AG04449 (cell line): ENCODE measurements at regions not wholly inside any gene's neighbourhood (a gene's known extent, or its start where the extent isn't known, plus 50 kb on each side); places are given as distances from the start of the nearest gene placed in this dataset.
"Not testable (repeated sequence)": the region's sequence is repeated elsewhere in the genome, so short reads cannot be mapped to it uniquely, and the experiment has no call there.

Experiments
- CTCF ChIA-PET: fragments of 350-600 bp; formaldehyde crosslinking; extraction: SDS; loops from one replicate; lab custom pipeline; 2021; ENCODE audit warnings: antibody characterized with exemption; lab: Yijun Ruan, JAX
- POLR2A ChIA-PET: fragments of 400-600, 350-600 bp; formaldehyde crosslinking; extraction: SDS; loops from one replicate; lab custom pipeline; 2020; ENCODE audit warnings: antibody characterized with exemption, inconsistent platforms; lab: Yijun Ruan, JAX
- DNase-seq: peaks from one replicate; pipeline ENCODE4 v3.0.0-alpha.2; 2010; ENCODE audit warnings: low read depth, low spot score
- H3K4me3 ChIP-seq: 2 replicates; pipeline ENCODE4 v1.5.1; 2011; ENCODE audit warnings: low read depth, mild to moderate bottlenecking, control low read depth, low read length
- TF ChIP-seq, protein P1 (sequence below): IDR thresholded peaks from one replicate; pipeline ENCODE4 v1.5.1; 2011; ENCODE audit warnings: mild to moderate bottlenecking, moderate library complexity, low read length, control low read depth, inconsistent platforms; ENCODE audit not compliant: insufficient read depth; ENCODE audit errors: missing control alignments

DNA sequence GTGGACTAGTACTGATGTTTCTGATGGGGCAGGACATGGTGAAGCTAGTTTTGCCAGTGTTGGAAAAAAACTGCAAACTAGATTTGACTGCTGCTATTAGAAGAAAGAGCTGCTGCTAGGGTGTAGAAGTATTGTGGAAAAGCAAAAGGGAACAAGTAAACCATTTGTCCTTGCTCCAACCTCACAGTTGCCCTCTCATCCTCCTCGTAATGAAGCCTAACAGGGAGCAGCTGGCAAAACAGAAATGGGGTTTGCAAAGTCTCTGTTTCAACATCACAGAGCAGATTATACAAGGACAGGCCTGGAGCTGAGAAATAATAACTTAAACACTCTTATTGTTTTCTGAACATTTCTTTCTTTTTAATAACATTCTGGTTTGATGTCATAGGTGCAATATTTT lies 346.2 kb downstream of the MAGEB5 start:
- ChIA-PET CTCF (no interaction called here), POLR2A (no interaction called here)
- TF ChIP-seq, protein P1, sequence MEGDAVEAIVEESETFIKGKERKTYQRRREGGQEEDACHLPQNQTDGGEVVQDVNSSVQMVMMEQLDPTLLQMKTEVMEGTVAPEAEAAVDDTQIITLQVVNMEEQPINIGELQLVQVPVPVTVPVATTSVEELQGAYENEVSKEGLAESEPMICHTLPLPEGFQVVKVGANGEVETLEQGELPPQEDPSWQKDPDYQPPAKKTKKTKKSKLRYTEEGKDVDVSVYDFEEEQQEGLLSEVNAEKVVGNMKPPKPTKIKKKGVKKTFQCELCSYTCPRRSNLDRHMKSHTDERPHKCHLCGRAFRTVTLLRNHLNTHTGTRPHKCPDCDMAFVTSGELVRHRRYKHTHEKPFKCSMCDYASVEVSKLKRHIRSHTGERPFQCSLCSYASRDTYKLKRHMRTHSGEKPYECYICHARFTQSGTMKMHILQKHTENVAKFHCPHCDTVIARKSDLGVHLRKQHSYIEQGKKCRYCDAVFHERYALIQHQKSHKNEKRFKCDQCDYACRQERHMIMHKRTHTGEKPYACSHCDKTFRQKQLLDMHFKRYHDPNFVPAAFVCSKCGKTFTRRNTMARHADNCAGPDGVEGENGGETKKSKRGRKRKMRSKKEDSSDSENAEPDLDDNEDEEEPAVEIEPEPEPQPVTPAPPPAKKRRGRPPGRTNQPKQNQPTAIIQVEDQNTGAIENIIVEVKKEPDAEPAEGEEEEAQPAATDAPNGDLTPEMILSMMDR = no peak
- no peak for DNase-seq
- H3K4me3 ChIP-seq = no peak overlapping the region

DNA sequence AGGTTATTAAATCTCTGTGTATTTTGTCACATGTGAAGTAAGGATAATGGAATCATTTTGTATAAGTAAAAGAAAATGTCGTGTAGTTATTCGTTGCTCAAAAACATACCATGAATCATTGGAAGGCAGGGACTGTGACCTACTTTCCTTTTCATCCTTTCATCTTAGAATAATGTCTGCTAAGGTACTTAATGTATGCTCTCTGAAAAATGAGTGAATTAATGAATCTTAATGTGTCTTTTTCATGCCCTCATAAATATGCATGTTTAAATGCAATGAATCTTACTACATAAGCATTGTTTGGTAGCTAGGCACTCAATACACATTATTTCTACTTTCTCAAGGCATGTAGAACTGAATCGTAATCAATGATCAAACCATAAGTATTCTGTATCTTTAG lies 343.9 kb downstream of the MAGEB5 start:
- ChIA-PET CTCF (no interaction called here), POLR2A (no interaction called here)
- H3K4me3 ChIP-seq = no peak overlapping the region
- TF ChIP-seq, protein P1 = no peak
- no peak for DNase-seq

- ChIA-PET CTCF (no interaction called here), POLR2A (no interaction called here)
- DNase-seq = no peak
- TF ChIP-seq, protein P1 = no peak
- no peak overlapping the region for H3K4me3 ChIP-seq
Measured at GRCh38 chrX:26558719-26559386, 342.9 kb downstream of the MAGEB5 start.

GRCh38 chrX:26557691-26558321 lies 341.8 kb downstream of the MAGEB5 start:
- no peak overlapping the region for H3K4me3 ChIP-seq
- ChIA-PET POLR2A (no interaction called here), CTCF (no interaction called here)
- TF ChIP-seq, protein P1 = no peak
- DNase-seq = no peak

- CTCF ChIA-PET, H3K4me3 ChIP-seq, POLR2A ChIA-PET: not testable (repeated sequence)
Measured at GRCh38 chrX:26525768-26526167, 309.8 kb downstream of the MAGEB5 start.

DNA sequence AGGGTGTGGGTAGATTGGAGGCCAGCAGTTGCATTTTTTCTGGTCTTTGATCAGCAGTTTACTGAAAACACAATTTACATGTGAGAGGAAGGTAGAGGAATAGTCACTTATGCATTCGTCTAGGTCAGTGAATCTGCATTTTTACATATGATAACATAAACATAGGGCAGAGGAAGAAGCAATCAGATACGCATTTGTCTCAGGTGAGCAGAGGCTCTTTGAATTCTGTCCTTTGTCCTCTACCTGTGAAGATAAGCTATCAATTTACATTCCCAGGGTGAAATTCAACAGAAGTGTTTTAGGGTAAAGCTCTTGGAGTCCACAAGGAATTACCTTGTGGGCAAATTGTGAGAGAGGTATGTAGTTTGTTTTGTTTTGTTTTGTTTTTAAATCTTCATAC lies 306.5 kb downstream of the MAGEB5 start:
- ChIA-PET POLR2A (no interaction called here), CTCF (no interaction called here)
- TF ChIP-seq, protein P1 = no peak
- DNase-seq = no peak
- H3K4me3 ChIP-seq = no peak overlapping the region

More at GRCh38 chrX:26525768-26526167, 309.8 kb downstream of the MAGEB5 start:
- DNase-seq = not testable (repeated sequence)
